Loucy (cell line): ENCODE measurements at regions not wholly inside any gene's neighbourhood (a gene's known extent, or its start where the extent isn't known, plus 50 kb on each side); places are given as distances from the start of the nearest gene placed in this dataset.

Source experiments
- H2AFZ ChIP-seq: fragments of 200-600 bp; sonication (generic); 2 replicates; pipeline ENCODE4 v1.6.0; 2016; ENCODE audit warnings: antibody characterized with exemption, mild to moderate bottlenecking, low read length, moderate library complexity
- H3F3A ChIP-seq: fragments of 200-600 bp; 2 replicates; pipeline ENCODE4 v1.6.0; 2016; ENCODE audit warnings: antibody characterized with exemption, low read depth, mild to moderate bottlenecking
- H3K27me3 ChIP-seq: fragments of 200-600 bp; sonication (generic); 2 replicates; pipeline ENCODE4 v1.6.1; 2014; ENCODE audit warnings: low read length, mild to moderate bottlenecking; ENCODE audit not compliant: insufficient read depth, poor library complexity, severe bottlenecking
- H3K36me3 ChIP-seq: fragments of 200-600 bp; sonication (generic); 2 replicates; pipeline ENCODE4 v1.6.1; 2016; ENCODE audit warnings: low read length; ENCODE audit not compliant: insufficient read depth
- H3K4me1 ChIP-seq: fragments of 200-600 bp; sonication (generic); 2 replicates; pipeline ENCODE4 v1.5.1; 2014; ENCODE audit warnings: low read length, mild to moderate bottlenecking; ENCODE audit not compliant: insufficient read depth, poor library complexity, severe bottlenecking
- H3K4me2 ChIP-seq: fragments of 200-600 bp; sonication (generic); 2 replicates; pipeline ENCODE4 v1.6.0; 2014; ENCODE audit warnings: antibody characterized with exemption, low read length, low read depth, mild to moderate bottlenecking; ENCODE audit not compliant: poor library complexity, severe bottlenecking
- H3K4me3 ChIP-seq: fragments of 200-600 bp; sonication (generic); 2 replicates; pipeline ENCODE4 v1.5.1; 2014; ENCODE audit warnings: low read length, mild to moderate bottlenecking, mixed read lengths; ENCODE audit not compliant: poor library complexity, severe bottlenecking
- H3K79me2 ChIP-seq: fragments of 200-600 bp; sonication (generic); 2 replicates; pipeline ENCODE4 v1.6.1; 2014; ENCODE audit warnings: low read length; ENCODE audit not compliant: insufficient read depth
- H3K9ac ChIP-seq: fragments of 200-600 bp; sonication (generic); 2 replicates; pipeline ENCODE4 v1.6.0; 2014; ENCODE audit warnings: mild to moderate bottlenecking, low read depth, low read length, moderate library complexity; ENCODE audit not compliant: poor library complexity, severe bottlenecking
- H3K9me2 ChIP-seq: fragments of 200-600 bp; sonication (generic); replicated peaks from 2 replicates; pipeline ENCODE4 v1.6.1; 2016; ENCODE audit warnings: low read depth, low read length, mixed read lengths
- H3K9me3 ChIP-seq: fragments of 200-600 bp; sonication (generic); 2 replicates; pipeline ENCODE4 v1.6.1; 2014; ENCODE audit warnings: mild to moderate bottlenecking, antibody characterized with exemption, low read length, low read depth; ENCODE audit not compliant: insufficient read depth
- H4K20me1 ChIP-seq: fragments of 200-600 bp; sonication (generic); 2 replicates; pipeline ENCODE4 v1.6.0; 2014; ENCODE audit warnings: antibody characterized with exemption, low read length, mild to moderate bottlenecking; ENCODE audit not compliant: insufficient read depth, poor library complexity, severe bottlenecking
- EZH2phosphoT487 ChIP-seq: fragments of 200-600 bp; IDR thresholded peaks from 2 replicates; pipeline ENCODE4 v1.6.1; 2018; ENCODE audit warnings: antibody characterized with exemption, mild to moderate bottlenecking, moderate library complexity, borderline replicate concordance
- TF ChIP-seq, protein P1 (sequence below): fragments of 200-600 bp; sonication (generic); conservative IDR thresholded peaks from 2 replicates; pipeline ENCODE4 v1.5.1; 2014; ENCODE audit warnings: mild to moderate bottlenecking, antibody characterized with exemption, low read length

DNA sequence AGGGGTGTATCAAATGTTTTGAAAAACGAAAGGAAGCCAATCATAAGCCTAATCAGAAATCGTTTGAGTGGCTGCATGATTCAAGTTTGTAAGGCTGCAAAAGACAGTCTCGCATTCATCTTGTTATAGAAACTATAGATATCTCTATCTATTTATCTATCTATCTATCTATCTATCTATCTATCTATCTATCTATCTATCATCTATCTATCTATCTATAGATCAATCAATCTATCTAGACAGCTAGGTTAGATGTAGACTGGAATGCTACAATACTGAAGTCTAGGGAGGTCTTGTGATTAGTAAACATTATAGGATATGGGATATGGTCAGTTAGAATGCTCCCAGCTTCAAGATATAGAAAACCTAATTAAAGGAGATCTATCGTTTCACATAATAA lies 52.2 kb upstream of the BTG1 start:
- Histone ChIP-seq H3K9me3 (no peaks in the 10 kb centered on the region), H3F3A (no peaks in the 10 kb centered on the region), H3K4me2 (no peak overlapping the region), H3K27me3 (no peaks in the 10 kb centered on the region), H3K36me3 (no peaks in the 10 kb centered on the region), H3K79me2 (no peaks in the 10 kb centered on the region), H3K9me2 (no peaks in the 10 kb centered on the region), H4K20me1 (no peaks in the 10 kb centered on the region), H2AFZ (no peak overlapping the region), H3K4me3 (no peak overlapping the region), H3K4me1 (peaks cover 2% of the 10 kb centered on the region), H3K9ac (no peak overlapping the region)
- TF ChIP-seq, protein P1, sequence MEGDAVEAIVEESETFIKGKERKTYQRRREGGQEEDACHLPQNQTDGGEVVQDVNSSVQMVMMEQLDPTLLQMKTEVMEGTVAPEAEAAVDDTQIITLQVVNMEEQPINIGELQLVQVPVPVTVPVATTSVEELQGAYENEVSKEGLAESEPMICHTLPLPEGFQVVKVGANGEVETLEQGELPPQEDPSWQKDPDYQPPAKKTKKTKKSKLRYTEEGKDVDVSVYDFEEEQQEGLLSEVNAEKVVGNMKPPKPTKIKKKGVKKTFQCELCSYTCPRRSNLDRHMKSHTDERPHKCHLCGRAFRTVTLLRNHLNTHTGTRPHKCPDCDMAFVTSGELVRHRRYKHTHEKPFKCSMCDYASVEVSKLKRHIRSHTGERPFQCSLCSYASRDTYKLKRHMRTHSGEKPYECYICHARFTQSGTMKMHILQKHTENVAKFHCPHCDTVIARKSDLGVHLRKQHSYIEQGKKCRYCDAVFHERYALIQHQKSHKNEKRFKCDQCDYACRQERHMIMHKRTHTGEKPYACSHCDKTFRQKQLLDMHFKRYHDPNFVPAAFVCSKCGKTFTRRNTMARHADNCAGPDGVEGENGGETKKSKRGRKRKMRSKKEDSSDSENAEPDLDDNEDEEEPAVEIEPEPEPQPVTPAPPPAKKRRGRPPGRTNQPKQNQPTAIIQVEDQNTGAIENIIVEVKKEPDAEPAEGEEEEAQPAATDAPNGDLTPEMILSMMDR, result no peak
- no peak for TF ChIP-seq EZH2phosphoT487

DNA sequence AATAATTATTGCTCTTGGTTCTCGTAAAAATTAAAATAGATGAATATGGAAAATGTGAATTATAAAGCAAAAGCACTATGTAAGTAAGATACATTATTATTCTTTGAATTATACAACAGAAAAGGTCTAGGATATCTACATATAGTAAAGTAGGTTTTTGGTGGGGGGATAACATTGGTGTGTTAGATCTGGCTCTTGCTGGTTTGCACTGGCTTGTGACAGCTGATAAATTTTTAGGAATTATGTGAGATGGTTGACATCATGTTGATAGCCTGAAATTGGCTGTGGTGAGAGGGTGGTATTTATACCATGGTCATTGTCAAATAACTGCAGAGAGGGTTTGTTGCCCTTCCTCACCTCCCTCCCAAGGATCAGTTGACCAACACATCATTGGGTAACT lies 50.7 kb upstream of the BTG1 start:
- no peaks in the 10 kb centered on the region for H4K20me1 ChIP-seq
- no peaks in the 10 kb centered on the region for H3K9me3 ChIP-seq
- TF ChIP-seq EZH2phosphoT487, result no peak
- TF ChIP-seq, protein P1, result no peak
- H3K9ac ChIP-seq, result no peak overlapping the region
- no peak overlapping the region for H3K4me2 ChIP-seq
- no peaks in the 10 kb centered on the region for H3F3A ChIP-seq
- no peak overlapping the region for H2AFZ ChIP-seq
- no peak overlapping the region for H3K4me3 ChIP-seq
- no peaks in the 10 kb centered on the region for H3K36me3 ChIP-seq
- no peaks in the 10 kb centered on the region for H3K79me2 ChIP-seq
- no peaks in the 10 kb centered on the region for H3K9me2 ChIP-seq
- peaks cover 2% of the 10 kb centered on the region for H3K4me1 ChIP-seq
- no peaks in the 10 kb centered on the region for H3K27me3 ChIP-seq
